ACHN (cell line): ENCODE measurements at regions not wholly inside any gene's neighbourhood (a gene's known extent, or its start where the extent isn't known, plus 50 kb on each side); places are given as distances from the start of the nearest gene placed in this dataset.
"Not testable (repeated sequence)": the region's sequence is repeated elsewhere in the genome, so short reads cannot be mapped to it uniquely, and the experiment has no call there.

Experiments used
- DNase-seq: peaks from one replicate; pipeline ENCODE4 v3.0.0-alpha.2; 2015
- in situ Hi-C: cut with HindIII; loops from 2 replicates; pipeline ENCODE4 v1.10.0; 2017; ENCODE audit warnings: low sequenced_read_pairs, low pct_ligation_motif_present, low pct_unique_long_range_greater_than_20kb

DNA sequence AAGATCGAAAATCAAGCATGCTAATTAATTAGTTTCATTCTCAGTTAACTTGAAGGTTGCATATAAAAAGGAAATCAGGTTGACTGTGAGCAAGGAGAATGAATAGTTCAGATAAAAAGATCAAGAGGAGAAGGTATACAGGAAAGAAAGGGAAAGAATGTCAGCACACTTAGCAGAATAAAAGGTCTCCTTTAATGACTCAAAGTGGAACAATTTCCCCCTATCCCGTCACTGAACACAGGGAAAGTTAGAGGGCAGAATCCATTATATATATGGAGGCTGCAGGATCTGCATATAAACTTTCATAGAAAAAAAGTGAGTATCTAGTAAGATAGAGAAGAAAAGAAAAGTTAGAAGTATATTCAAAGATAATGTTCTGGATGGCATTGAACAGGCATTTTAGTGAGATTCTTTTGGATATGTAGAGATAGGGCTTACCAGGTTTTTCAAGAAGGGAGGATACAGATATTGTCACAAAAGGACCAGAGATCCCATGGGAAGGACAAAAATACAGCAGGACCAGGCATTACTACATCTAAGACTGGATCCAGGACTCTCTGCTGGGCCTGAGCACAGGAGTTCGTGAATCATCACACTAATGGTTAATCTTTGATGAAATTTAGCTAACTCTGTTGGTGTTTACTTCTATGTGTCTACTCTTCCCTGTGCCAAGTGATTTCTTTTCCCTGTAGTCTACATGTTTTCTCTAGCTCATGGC, 988.2 kb upstream of the ARRDC3 start:
- DNase-seq = peak; percentile 77
- in situ Hi-C loops = no loop called here

GRCh38 chr5:92370032-92370431, 986.9 kb upstream of the ARRDC3 start:
- DNase-seq = no peak
- in situ Hi-C loops = no loop called here

- no peak for DNase-seq
- in situ Hi-C loops = no loop called here
Observed at GRCh38 chr5:92369587-92369986, 986.5 kb upstream of the ARRDC3 start.

DNA sequence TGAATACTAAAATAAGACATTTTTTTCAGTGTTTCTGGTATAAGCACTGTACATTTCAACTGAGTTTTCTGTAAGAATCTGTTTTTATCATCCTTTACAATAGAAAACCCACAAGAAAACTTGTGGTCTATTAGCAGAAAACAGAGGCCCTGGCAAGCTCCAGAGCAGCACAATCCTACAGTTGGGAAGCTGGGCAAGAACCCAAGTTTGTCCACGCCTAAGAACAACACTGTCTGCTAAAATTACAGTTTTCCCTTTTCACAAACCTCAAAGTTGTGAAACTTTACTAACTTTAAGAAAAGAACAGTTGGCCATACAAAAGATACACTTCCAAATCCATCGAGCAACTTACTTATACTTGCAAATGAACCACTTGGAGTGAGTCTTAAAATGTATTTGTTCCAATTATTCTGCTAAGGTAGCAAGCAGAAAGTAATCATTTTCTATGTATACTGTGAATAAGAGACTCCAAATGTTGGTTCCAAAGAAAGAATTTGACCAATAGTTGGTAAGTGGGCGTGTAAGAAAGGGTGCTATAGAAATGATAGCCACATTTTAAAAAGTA, 982.0 kb upstream of the ARRDC3 start:
- DNase-seq = no peak
- in situ Hi-C loops = no loop called here

DNA sequence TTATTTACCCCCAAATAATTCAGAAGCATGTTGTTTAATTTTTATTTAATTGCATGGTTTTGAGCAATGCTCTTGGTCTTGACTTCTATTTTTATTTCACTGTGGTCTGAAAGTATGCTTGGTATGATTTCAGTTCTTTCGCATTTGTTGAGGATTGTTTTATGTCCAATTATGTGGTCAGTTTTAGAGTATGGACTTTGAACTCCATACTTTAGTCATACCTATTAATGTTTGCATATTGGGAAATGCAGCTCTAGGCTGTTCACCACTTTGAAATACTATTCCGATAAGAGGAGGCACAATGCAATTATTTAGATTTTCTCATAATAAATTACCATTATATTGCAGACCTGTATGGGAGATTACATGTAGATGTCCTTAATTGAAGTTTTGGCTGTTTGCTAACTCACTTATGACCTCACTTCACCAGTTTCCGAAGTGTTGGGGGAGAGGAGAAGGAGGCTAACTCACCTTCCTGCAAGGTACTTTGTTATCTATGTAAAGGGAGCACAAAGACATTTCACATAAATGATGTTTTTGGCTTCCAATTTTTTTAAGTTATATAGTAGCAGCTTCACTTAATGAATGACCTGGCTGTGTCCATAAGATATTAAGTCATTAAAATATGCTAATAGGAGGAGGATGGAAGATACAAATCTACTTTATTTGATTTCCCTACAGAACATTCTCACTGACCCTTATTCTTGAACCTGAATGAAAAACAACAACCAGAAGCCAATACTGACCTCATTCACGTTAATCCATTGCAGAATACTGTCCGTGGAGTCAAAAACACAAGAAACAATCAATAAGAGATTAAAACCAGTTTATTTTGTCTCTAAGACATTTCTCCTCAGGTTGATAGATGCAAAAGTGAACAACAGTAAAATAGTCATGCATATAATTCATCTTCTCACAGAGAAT, 970.3 kb upstream of the ARRDC3 start:
- DNase-seq = no peak
- in situ Hi-C loops = no loop called here

DNA sequence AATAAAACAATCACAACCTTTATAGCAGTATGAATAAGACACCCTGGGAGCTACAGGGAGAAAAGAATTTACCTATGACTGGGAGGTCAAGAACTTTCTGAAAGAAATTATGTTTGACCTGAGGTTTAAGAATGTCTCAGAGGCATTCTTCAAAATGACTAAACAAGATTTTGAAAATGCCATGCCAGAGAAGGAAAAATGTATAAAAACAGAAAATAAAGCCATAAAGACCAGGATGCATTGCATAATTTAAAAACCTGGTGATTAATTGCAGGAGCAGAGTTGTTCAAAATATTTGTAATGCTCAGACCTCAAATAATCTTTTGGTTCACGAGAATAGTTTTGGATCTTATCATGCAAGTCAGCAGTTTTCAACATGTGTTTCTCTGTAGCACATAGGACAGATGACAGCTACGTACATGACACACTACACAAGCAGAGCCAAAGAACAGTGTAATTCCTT, 954.7 kb upstream of the ARRDC3 start:
- in situ Hi-C loops = no loop called here
- no peak for DNase-seq

DNA sequence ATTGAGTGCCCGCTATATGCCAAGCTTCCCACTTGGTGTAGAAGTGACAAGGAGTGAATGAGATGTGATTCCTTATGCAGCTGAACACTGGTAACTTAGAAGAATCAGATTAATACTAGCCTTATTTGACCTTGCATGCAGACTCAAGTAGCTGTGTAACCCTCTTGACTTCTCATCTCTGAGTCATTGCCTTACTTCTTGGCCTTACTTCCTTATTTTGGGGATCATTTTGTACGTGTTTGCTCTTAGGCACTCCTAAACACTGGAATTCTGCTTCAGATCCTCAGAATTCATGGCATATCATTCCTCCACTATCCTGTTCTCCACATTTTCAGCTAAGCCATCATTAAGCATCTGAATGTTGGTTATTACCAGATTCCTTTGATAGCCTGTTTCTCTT, 948.9 kb upstream of the ARRDC3 start:
- in situ Hi-C loops = no loop called here

GRCh38 chr5:92330365-92330764, 947.2 kb upstream of the ARRDC3 start:
- in situ Hi-C loops = no loop called here
- DNase-seq = no peak

More for the DNA sequence above, 948.9 kb upstream of the ARRDC3 start:
- DNase-seq = peak; percentile 7

DNA sequence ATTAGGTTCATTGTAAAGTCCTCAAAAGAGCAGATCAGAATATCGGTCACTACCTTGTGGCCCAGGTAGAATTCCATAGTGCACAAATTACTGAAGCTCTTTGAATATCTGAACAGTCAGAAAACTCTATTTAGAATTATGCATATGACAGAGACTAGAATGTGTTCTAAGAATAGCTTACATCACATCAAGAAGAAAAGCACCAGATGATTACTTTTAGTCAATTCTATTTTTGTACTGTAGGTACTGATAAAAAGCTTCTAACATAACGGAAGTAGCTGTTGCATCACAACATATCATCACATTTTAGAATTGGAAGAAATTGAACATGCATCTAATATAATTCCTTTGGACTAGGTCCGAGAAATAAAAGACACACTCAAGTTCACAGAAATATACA, 946.6 kb upstream of the ARRDC3 start:
- in situ Hi-C loops = no loop called here
- no peak for DNase-seq

DNA sequence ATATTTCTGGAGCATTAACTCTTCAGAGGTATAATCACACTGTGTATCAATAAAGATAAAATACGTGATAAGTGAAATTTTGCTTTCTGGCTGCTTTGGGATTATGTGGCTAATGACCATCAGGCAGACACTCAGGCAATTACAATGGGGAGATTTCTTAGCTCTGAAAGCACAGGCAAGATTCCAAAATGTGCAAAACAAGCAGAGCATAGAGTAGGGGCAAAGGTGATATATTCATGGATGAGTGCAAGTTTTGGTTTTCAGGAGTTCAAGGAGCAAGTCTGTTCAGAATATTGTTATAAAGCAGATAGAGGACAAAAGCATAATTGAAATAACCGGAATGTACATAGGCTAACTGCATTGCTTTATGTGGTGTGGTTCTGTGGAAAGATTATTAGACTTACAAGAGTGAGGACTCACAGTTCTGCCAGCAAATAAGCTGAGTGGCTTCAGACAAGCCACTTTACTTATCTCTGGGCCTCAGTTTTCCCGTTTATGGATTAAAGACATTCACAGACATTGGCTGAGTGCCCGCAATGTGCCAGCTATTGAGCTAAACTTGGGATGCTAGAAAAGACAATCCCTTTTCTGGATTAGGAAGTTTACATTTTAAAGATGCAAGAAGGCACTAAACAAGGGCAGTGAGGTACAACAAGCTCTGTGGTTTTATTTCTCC, 945.6 kb upstream of the ARRDC3 start:
- in situ Hi-C loops = no loop called here
- DNase-seq = no peak

DNA sequence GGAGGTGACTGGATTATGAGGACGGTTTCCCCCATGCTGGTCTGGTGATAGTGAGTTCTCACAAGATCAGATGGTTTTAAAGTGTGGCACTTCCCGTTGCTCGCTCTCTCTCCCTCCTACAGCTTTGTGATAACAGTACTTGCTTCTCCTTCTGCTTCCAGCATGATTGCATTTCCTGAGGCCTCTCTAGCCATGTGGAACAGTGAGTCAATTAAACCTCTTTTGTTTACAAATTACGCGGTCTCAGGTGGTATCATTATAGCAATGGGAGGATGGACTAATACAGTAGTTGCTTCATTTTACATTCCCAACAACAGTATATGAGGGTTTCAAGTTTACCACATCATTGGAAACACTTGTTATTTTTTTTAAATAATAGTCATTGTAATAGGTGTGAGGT, 937.3 kb upstream of the ARRDC3 start:
- DNase-seq = no peak
- in situ Hi-C loops = no loop called here

GRCh38 chr5:92313385-92313784, 930.3 kb upstream of the ARRDC3 start:
- in situ Hi-C loops = no loop called here
- DNase-seq = no peak

- in situ Hi-C loops = no loop called here
- peak; percentile 40 for DNase-seq
Observed at GRCh38 chr5:92309336-92309991, 926.3 kb upstream of the ARRDC3 start.

GRCh38 chr5:92308679-92309078, 925.6 kb upstream of the ARRDC3 start:
- in situ Hi-C loops = no loop called here
- no peak for DNase-seq

DNA sequence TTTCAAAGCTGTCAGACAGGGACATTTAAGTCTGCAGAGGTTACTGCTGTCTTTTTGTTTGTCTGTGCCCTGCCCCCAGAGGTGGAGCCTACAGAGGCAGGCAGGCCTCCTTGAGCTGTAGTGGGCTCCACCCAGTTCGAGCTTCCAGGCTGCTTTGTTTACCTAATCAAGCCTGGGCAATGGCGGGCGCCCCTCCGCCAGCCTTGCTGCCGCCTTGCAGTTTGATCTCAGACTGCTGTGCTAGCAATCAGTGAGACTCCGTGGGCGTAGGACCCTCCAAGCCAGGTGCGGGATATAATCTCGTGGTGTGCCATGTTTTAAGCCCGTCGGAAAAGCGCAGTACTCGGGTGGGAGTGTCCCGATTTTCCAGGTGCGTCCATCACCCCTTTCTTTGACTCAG, 919.2 kb upstream of the ARRDC3 start:
- in situ Hi-C loops, DNase-seq: not testable (repeated sequence)

GRCh38 chr5:92283521-92283920, 900.4 kb upstream of the ARRDC3 start:
- DNase-seq = no peak
- in situ Hi-C loops = no loop called here

DNA sequence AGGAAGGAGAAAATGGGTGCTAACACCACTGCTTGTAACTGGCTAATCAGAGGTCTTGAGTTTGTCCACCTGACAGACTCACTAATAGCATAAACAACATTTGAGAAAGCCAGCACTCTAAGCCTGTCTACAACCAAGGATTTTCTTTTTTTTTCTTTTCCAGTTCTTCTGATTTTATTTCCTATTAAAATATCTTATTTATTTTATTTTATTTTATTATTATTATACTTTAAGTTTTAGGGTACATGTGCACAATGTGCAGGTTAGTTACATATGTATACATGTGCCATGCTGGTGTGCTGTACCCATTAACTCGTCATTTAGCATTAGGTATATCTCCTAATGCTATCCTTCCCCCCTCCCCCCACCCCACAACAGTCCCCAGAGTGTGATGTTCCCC, 888.6 kb upstream of the ARRDC3 start:
- DNase-seq, in situ Hi-C loops: not testable (repeated sequence)

- no peak for DNase-seq
- in situ Hi-C loops = no loop called here
Observed at GRCh38 chr5:92268343-92268742, 885.2 kb upstream of the ARRDC3 start.
